Right lobe of liver (tissue), 4 donors: ENCODE measurements at regions not wholly inside any gene's neighbourhood (a gene's known extent, or its start where the extent isn't known, plus 50 kb on each side); places are given as distances from the start of the nearest gene placed in this dataset.

Experiments used
- CTCF ChIP-seq, 4 donors: fragments of 200-600 bp in 3 of 4; fragments of 450-650 bp in 1 of 4; IDR thresholded peaks; one replicate each; pipeline versions ENCODE4 v1.5.1 to v1.8.0; 2016 to 2022; ENCODE audit warnings: antibody characterized with exemption in 4 of 4, mild to moderate bottlenecking in 2 of 4
- POLR2A ChIP-seq: fragments of 450-650 bp; IDR thresholded peaks from one replicate; pipeline ENCODE4 v1.6.1; 2017; ENCODE audit warnings: antibody characterized with exemption, mild to moderate bottlenecking
- donor health status: DM: no; HTN: no; CAD: no.
- donor health status: DM: no; HTN: no; CAD: no.
- donor health status: DM: no; HTN: yes; CAD: no.

- no peak for TF ChIP-seq POLR2A
- TF ChIP-seq CTCF (IDR thresholded peaks at IDR 0.05): no peak
Observed at GRCh38 chr3:137078040-137078439, 120.3 kb downstream of the IL20RB start.
